NCI-H510A (cell line): ENCODE measurements at regions not wholly inside any gene's neighbourhood (a gene's known extent, or its start where the extent isn't known, plus 50 kb on each side); places are given as distances from the start of the nearest gene placed in this dataset.
"Not testable (repeated sequence)": the region's sequence is repeated elsewhere in the genome, so short reads cannot be mapped to it uniquely, and the experiment has no call there.

Source experiments
- DNase-seq: peaks from one replicate; lab custom pipeline; 2025; lab: John Stamatoyannopoulos, UW

- no peak for DNase-seq
Observed at GRCh38 chr11:112310848-112311247, 50.2 kb upstream of the PLET1 start.

GRCh38 chr11:112315057-112315720 lies 54.5 kb upstream of the PLET1 start:
- DNase-seq: no peak

- no peak for DNase-seq
Observed at GRCh38 chr11:112315861-112316739, 55.4 kb upstream of the PLET1 start.

DNA sequence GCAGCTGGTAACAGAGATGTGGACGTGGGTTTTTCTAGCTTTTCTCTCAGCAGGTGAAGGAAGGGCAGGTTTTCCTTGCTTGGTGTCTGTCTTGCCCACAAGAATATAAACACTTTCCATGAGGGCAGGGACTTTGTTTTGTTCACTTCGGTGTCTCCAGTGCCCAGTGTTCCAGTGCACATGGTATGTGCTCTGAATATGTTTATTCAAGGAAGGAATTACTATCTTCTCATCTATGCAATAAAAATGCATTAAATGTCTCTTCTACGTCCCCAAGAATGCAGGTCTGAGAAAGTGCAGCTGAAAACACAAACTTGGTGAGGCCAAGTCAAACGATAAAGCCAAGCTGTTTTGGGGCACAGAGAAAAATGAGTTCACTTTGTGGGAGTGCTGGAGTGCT lies 56.3 kb upstream of the PLET1 start:
- DNase-seq: no peak

- DNase-seq: no peak
Observed at GRCh38 chr11:112318184-112318591, 57.5 kb upstream of the PLET1 start.

DNA sequence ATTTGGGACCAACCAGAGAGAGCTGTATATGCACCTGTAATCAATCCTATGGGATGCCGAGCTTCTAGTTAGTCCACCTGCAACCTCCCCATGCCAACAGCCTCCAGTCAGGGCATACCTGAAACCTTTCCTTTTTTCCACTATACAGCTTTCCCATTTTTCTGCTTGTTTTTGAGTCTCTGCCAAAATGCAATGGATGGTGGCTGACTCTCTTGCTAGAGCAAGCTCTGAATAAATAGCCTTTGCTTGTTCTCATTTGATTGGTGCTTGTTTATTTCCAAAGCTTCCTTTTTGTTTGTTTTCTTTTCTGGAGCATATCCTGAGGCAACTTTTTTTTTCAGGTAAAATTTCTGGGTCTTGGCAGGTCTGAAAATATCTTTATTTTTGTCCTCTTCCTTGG lies 58.0 kb upstream of the PLET1 start:
- no peak for DNase-seq

DNA sequence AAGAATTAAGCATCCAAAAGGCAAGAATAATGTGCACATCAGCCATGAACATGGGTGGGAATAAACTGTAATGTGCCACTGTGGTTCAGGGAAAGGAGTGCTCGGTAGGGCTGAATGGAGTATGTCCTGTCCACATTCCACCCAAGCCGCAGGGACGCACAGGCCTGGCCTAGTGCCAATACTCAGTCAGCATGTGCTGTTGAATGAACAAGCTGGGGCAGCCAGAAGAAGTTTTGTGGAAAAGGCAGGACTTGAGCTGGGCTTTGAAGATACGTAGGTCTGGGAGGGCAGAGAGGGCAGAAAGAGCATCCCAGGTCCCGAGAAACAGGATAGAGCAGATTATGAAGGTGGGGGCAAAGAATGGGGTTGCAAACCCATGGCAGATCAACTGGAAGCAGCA lies 60.0 kb upstream of the PLET1 start:
- DNase-seq: peak; percentile 37

GRCh38 chr11:112321501-112322172 lies 61.0 kb upstream of the PLET1 start:
- peak; percentile 78 for DNase-seq

GRCh38 chr11:112322173-112322790 lies 61.6 kb upstream of the PLET1 start:
- DNase-seq: no peak

GRCh38 chr11:112334381-112334780 lies 73.7 kb upstream of the PLET1 start:
- DNase-seq: no peak

DNA sequence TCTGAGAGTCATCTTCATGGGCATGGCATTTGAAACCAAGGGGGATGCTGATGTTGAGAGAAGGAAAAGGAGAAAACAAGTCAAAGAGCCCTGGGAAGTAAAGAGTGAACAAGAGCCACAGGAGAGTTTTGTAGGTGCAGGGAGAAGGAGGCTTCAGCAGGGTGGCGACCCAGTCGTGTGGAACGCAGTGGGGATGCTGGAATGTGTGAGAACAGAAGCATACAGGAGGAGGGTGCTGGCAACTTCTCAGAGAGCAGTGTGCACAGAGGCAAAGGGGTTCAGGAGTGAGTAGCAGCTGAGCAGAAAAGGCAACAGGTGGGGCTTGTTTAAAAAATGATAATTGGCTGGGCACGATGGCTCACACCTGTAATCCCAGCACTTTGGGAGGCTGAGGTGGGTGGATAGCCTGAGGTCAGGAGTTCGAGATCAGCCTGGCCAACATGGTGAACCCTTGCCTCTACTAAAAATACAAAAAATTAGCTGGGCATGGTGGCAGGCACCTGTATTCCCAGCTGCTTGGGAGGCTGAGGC lies 75.8 kb upstream of the PLET1 start:
- no peak for DNase-seq

GRCh38 chr11:112339566-112339965 lies 78.9 kb upstream of the PLET1 start:
- DNase-seq: no peak

GRCh38 chr11:112343368-112344039 lies 82.8 kb upstream of the PLET1 start:
- DNase-seq: peak; percentile 3

GRCh38 chr11:112344040-112344413 lies 83.4 kb upstream of the PLET1 start:
- DNase-seq: no peak

GRCh38 chr11:112345166-112345565 lies 84.5 kb upstream of the PLET1 start:
- DNase-seq: no peak

GRCh38 chr11:112345706-112346105 lies 85.0 kb upstream of the PLET1 start:
- DNase-seq: no peak

GRCh38 chr11:112346586-112346985 lies 85.9 kb upstream of the PLET1 start:
- DNase-seq: no peak

DNA sequence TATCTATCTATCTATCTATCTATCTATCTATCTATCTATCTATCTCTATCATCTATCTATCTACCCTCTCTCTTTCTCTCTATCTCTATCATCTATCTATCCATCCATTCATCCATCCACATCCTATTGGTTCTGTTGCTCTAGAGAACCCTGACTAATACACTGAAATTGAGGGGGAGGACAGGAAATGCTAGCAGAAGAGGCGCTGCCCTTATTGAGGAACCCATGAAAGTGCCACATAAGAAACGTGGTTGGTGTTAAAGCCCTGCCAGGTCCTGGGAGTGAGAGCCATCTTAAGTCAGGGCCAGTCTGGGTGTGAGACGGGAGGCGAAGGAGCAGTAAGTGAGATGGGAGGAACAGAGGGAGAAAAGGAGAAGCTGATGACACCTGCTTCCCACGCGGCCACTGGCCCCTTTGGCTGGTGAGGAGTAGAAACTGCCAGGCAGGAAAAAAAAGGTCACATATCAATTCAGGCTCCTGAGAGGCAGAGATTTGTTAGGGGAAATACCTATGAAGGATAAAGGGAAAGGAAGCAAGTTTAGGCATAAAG lies 87.9 kb upstream of the PLET1 start:
- DNase-seq: no peak

- not testable (repeated sequence) for DNase-seq
Observed at GRCh38 chr11:112351423-112351822, 90.8 kb upstream of the PLET1 start.

DNA sequence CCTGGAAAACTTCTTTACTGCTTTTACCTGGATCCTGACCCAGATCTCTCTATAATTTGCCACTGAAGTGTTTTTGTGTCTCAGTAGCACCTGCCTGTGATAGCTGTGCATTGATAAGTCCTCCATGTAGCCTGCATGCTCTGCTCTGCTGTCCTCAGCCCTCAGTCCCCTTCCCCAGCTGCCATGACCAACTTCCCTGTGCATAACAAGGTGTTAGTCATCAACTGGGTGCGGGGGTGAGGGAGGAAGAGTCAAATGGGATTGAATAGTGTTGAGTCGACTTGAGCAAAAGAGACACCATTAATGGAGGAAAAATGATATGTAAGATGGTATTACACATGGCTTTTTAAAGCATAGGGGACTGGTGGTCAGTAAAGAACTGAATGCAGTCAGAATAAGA lies 92.2 kb upstream of the PLET1 start:
- no peak for DNase-seq

DNA sequence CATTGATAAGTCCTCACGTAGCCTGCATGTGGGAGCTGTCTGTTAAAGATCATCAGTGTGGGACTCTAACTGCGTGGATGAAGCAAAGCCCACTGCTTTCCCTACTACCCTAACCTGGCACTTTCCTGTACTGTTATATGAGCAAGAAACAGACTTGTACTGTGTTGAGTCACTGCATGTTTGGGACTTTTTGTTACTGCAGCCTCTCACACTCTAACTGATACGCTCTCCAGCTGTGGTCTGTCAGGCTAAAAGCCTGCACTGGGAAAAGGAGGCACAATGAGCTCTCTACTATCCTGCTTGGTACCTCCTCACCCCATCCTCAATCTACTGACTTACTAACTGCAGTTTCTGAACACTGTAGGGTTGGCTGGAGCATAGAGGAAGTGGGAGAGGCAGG lies 93.7 kb upstream of the PLET1 start:
- DNase-seq: no peak
